WTC11 (cell line): ENCODE measurements at regions not wholly inside any gene's neighbourhood (a gene's known extent, or its start where the extent isn't known, plus 50 kb on each side); places are given as distances from the start of the nearest gene placed in this dataset.

Experiments
- ATAC-seq: fragments of 200-7000 bp; cut with Tn5 transposase; 2 replicates; pipeline ENCODE4 v1.10.0; 2021; ENCODE audit warnings: mild to moderate bottlenecking, moderate library complexity
- CTCF ChIA-PET: fragments of 300-600 bp; sonication (Branson Sonifier 250); formaldehyde crosslinking; loops from one replicate; lab custom pipeline; 2021; ENCODE audit warnings: antibody characterized with exemption; lab: Charles Lee
- POLR2A ChIA-PET: fragments of 350-600 bp; sonication (Branson Sonifier 250); formaldehyde crosslinking; loops from one replicate; lab custom pipeline; 2021; ENCODE audit warnings: antibody characterized with exemption; lab: Charles Lee
- DNase-seq: peaks from one replicate; pipeline ENCODE4 v3.0.0; 2021; ENCODE audit warnings: low spot score
- H3K27ac Mint-ChIP-seq: 2 replicates; pipeline ENCODE4 v1.8.0; 2021; ENCODE audit warnings: mixed read lengths
- H3K27me3 Mint-ChIP-seq: 2 replicates; pipeline ENCODE4 v1.8.0; 2021; ENCODE audit warnings: low read depth, mild to moderate bottlenecking, moderate library complexity, mixed read lengths
- H3K36me3 Mint-ChIP-seq: 2 replicates; pipeline ENCODE4 v1.8.0; 2021; ENCODE audit warnings: mixed read lengths
- H3K4me1 Mint-ChIP-seq: 2 replicates; pipeline ENCODE4 v1.8.0; 2022; ENCODE audit warnings: mixed read lengths
- H3K4me3 Mint-ChIP-seq: 2 replicates; pipeline ENCODE4 v1.8.0; 2021; ENCODE audit warnings: mild to moderate bottlenecking, moderate library complexity, mixed read lengths
- H3K9me3 Mint-ChIP-seq: 2 replicates; pipeline ENCODE4 v1.8.0; 2021; ENCODE audit warnings: mixed read lengths
- ARID4B ChIP-seq: sonication (generic); formaldehyde crosslinking; IDR thresholded peaks from 2 replicates; pipeline ENCODE4 v1.8.0; 2023; ENCODE audit warnings: missing genetic modification reagents, mild to moderate bottlenecking, borderline replicate concordance
- ATF3 ChIP-seq: sonication (generic); formaldehyde crosslinking; conservative IDR thresholded peaks from 2 replicates; pipeline ENCODE4 v1.8.1; 2022; ENCODE audit warnings: mild to moderate bottlenecking, missing genetic modification reagents
- CBFB ChIP-seq: sonication (generic); formaldehyde crosslinking; IDR thresholded peaks from 2 replicates; pipeline ENCODE4 v1.8.1; 2022; ENCODE audit warnings: mild to moderate bottlenecking, low read depth, missing genetic modification reagents
- CREB1 ChIP-seq: sonication (generic); formaldehyde crosslinking; IDR thresholded peaks from 2 replicates; pipeline ENCODE4 v1.8.0; 2023; ENCODE audit warnings: mild to moderate bottlenecking, missing genetic modification reagents
- CREM ChIP-seq: sonication (generic); formaldehyde crosslinking; IDR thresholded peaks from 2 replicates; pipeline ENCODE4 v1.8.1; 2022; ENCODE audit warnings: mild to moderate bottlenecking, missing genetic modification reagents, moderate library complexity
- E2F4 ChIP-seq: sonication (generic); formaldehyde crosslinking; IDR thresholded peaks from 2 replicates; pipeline ENCODE4 v1.8.1; 2022; ENCODE audit warnings: low read depth, mild to moderate bottlenecking, moderate library complexity, missing genetic modification reagents, borderline replicate concordance
- E2F5 ChIP-seq: sonication (generic); formaldehyde crosslinking; IDR thresholded peaks from 2 replicates; pipeline ENCODE4 v1.8.1; 2022; ENCODE audit warnings: mild to moderate bottlenecking, moderate library complexity, missing genetic modification reagents
- EMX1 ChIP-seq: fragments of 250-450 bp; sonication (Bioruptor Pico); IDR thresholded peaks from 2 replicates; pipeline ENCODE4 v1.8.0; 2021; ENCODE audit warnings: mild to moderate bottlenecking
- FOXP1 ChIP-seq: sonication (generic); formaldehyde crosslinking; IDR thresholded peaks from 2 replicates; pipeline ENCODE4 v1.8.0; 2022; ENCODE audit warnings: missing genetic modification reagents, mild to moderate bottlenecking, moderate library complexity, borderline replicate concordance
- GRHL2 ChIP-seq: fragments of 250-450 bp; sonication (Bioruptor Pico); IDR thresholded peaks from 2 replicates; pipeline ENCODE4 v1.8.0; 2022; ENCODE audit warnings: mild to moderate bottlenecking, moderate library complexity; ENCODE audit not compliant: insufficient replicate concordance, severe bottlenecking
- IRF2 ChIP-seq: sonication (generic); formaldehyde crosslinking; IDR thresholded peaks from 2 replicates; pipeline ENCODE4 v1.8.0; 2022; ENCODE audit warnings: low read depth, missing genetic modification reagents, borderline replicate concordance
- JUN ChIP-seq: sonication (generic); formaldehyde crosslinking; IDR thresholded peaks from 2 replicates; pipeline ENCODE4 v1.8.0; 2023; ENCODE audit warnings: mild to moderate bottlenecking, missing genetic modification reagents
- MAX ChIP-seq: sonication (generic); formaldehyde crosslinking; IDR thresholded peaks from 2 replicates; pipeline ENCODE4 v1.8.0; 2022; ENCODE audit warnings: mild to moderate bottlenecking, missing genetic modification reagents
- NFATC4 ChIP-seq: fragments of 250-450 bp; sonication (Bioruptor Pico); IDR thresholded peaks from 2 replicates; pipeline ENCODE4 v1.9.0; 2021; ENCODE audit warnings: mild to moderate bottlenecking
- NR2C2 ChIP-seq: sonication (generic); formaldehyde crosslinking; IDR thresholded peaks from 2 replicates; pipeline ENCODE4 v1.8.0; 2022; ENCODE audit warnings: mild to moderate bottlenecking, missing genetic modification reagents
- SP1 ChIP-seq: sonication (generic); formaldehyde crosslinking; conservative IDR thresholded peaks from 2 replicates; pipeline ENCODE4 v1.8.1; 2022; ENCODE audit warnings: missing genetic modification reagents
- STAT6 ChIP-seq: sonication (generic); formaldehyde crosslinking; conservative IDR thresholded peaks from 2 replicates; pipeline ENCODE4 v1.8.1; 2023; ENCODE audit warnings: mild to moderate bottlenecking, low read depth, missing genetic modification reagents, moderate library complexity
- TEAD1 ChIP-seq: sonication (generic); formaldehyde crosslinking; IDR thresholded peaks from 2 replicates; pipeline ENCODE4 v1.8.0; 2022; ENCODE audit warnings: mild to moderate bottlenecking, missing genetic modification reagents
- USF2 ChIP-seq: sonication (generic); formaldehyde crosslinking; IDR thresholded peaks from 2 replicates; pipeline ENCODE4 v1.8.1; 2023; ENCODE audit warnings: mild to moderate bottlenecking, missing genetic modification reagents, moderate library complexity
- ZNF232 ChIP-seq: sonication (generic); formaldehyde crosslinking; IDR thresholded peaks from 2 replicates; pipeline ENCODE4 v1.8.0; 2022; ENCODE audit warnings: mild to moderate bottlenecking, missing genetic modification reagents
- ZNF317 ChIP-seq: sonication (generic); formaldehyde crosslinking; IDR thresholded peaks from 2 replicates; pipeline ENCODE4 v1.8.1; 2023; ENCODE audit warnings: low read depth, mild to moderate bottlenecking, moderate library complexity, missing genetic modification reagents, borderline replicate concordance
- ZNF512 ChIP-seq: sonication (generic); formaldehyde crosslinking; IDR thresholded peaks from 2 replicates; pipeline ENCODE4 v1.8.1; 2022; ENCODE audit warnings: missing genetic modification reagents, borderline replicate concordance

GRCh38 chr17:33389504-33390135, 96.5 kb upstream of the ASIC2 start:
- H3K27me3 Mint-ChIP-seq: peaks cover 12% of the 10 kb centered on the region
- CTCF ChIA-PET: interaction anchor here (0.9 kb wide), 1 partner anchor 197 kb away, joined by 3 read pairs; no protein-coding TSS in a partner anchor
- H3K4me3 Mint-ChIP-seq: no peak overlapping the region
- ATAC-seq: no peak
- no peak overlapping the region for H3K27ac Mint-ChIP-seq
- POLR2A ChIA-PET: no interaction called here
- no peaks in the 10 kb centered on the region for H3K9me3 Mint-ChIP-seq
- no peak for DNase-seq
- H3K4me1 Mint-ChIP-seq: peaks cover 12% of the 10 kb centered on the region
- no peak for TF ChIP-seq CREM (CRISPR knock-in tag)
- TF ChIP-seq ZNF512: no peak
- TF ChIP-seq JUN (CRISPR knock-in tag): no peak
- no peak for TF ChIP-seq TEAD1 (CRISPR knock-in tag)
- TF ChIP-seq NR2C2 (CRISPR knock-in tag): no peak
- TF ChIP-seq ATF3 (CRISPR knock-in tag): no peak
- TF ChIP-seq E2F5 (CRISPR knock-in tag): no peak
- no peak for TF ChIP-seq E2F4 (CRISPR knock-in tag)
- no peak for TF ChIP-seq IRF2
- no peak for TF ChIP-seq ZNF317
- no peak for TF ChIP-seq USF2 (CRISPR knock-in tag)
- no peak for TF ChIP-seq SP1 (CRISPR knock-in tag)
- TF ChIP-seq STAT6 (CRISPR knock-in tag): no peak
- no peak for TF ChIP-seq GRHL2 (CRISPR knock-in tag)
- no peak for TF ChIP-seq EMX1 (CRISPR knock-in tag)
- TF ChIP-seq CBFB: no peak
- H3K36me3 Mint-ChIP-seq: no peaks in the 10 kb centered on the region

GRCh38 chr17:33390479-33391176, 97.5 kb upstream of the ASIC2 start:
- Mint-ChIP-seq H3K4me1 (peaks cover 12% of the 10 kb centered on the region), H3K27me3 (peaks cover 12% of the 10 kb centered on the region), H3K4me3 (no peak overlapping the region), H3K9me3 (no peaks in the 10 kb centered on the region), H3K36me3 (no peaks in the 10 kb centered on the region), H3K27ac (no peak overlapping the region)
- ChIA-PET POLR2A (no interaction called here), CTCF (no interaction called here)
- no peak for DNase-seq
- ATAC-seq: no peak
- TF ChIP-seq FOXP1 (CRISPR knock-in tag): no peak
- TF ChIP-seq ZNF232 (CRISPR knock-in tag): no peak
- TF ChIP-seq ATF3 (CRISPR knock-in tag): no peak
- TF ChIP-seq CREB1: no peak
- no peak for TF ChIP-seq MAX (CRISPR knock-in tag)
- TF ChIP-seq ARID4B (CRISPR knock-in tag): no peak
- no peak for TF ChIP-seq NFATC4 (CRISPR knock-in tag)
